H1 (cell line): ENCODE measurements at regions not wholly inside any gene's neighbourhood (a gene's known extent, or its start where the extent isn't known, plus 50 kb on each side); places are given as distances from the start of the nearest gene placed in this dataset.

ENCODE experiments used
- CTCF ChIA-PET: fragments of 300-600 bp; sonication (Branson Sonifier 250); formaldehyde crosslinking; loops from one replicate; lab custom pipeline; 2021; ENCODE audit not compliant: partially characterized antibody; lab: Charles Lee
- POLR2A ChIA-PET: fragments of 300-600 bp; sonication (Branson Sonifier 250); formaldehyde crosslinking; loops from one replicate; lab custom pipeline; 2021; ENCODE audit warnings: inconsistent platforms; ENCODE audit not compliant: partially characterized antibody; lab: Charles Lee
- DNase-seq, 2 experiments: peaks; one replicate each; pipeline versions ENCODE4 v3.0.0 to v3.0.0-alpha.2; 2010 to 2022; ENCODE audit warnings: low spot score in 2 of 2, low read depth in 1 of 2, mixed read lengths in 1 of 2
- FAIRE-seq: peaks from 2 replicates; lab custom pipeline; 2011; peaks lifted over from hg19 to GRCh38; lab: Jason Lieb, UNC
- H2AFZ ChIP-seq: 2 replicates; pipeline ENCODE4 v1.8.1; 2012; ENCODE audit warnings: low read length, inconsistent platforms
- H2AK5ac ChIP-seq: 2 replicates; pipeline ENCODE4 v1.6.1; 2013; ENCODE audit warnings: low read depth, low read length
- H2BK120ac ChIP-seq: replicated peaks from 2 replicates; pipeline ENCODE3; 2013; ENCODE audit warnings: low read depth, low read length, inconsistent platforms
- H2BK12ac ChIP-seq: 2 replicates; pipeline ENCODE4 v1.6.1; 2013; ENCODE audit warnings: low read depth, low read length
- H2BK15ac ChIP-seq: 2 replicates; pipeline ENCODE4 v1.6.1; 2013; ENCODE audit warnings: low read length
- H2BK20ac ChIP-seq: 2 replicates; pipeline ENCODE4 v1.6.1; 2013; ENCODE audit warnings: low read length
- H2BK5ac ChIP-seq: 2 replicates; pipeline ENCODE4 v1.6.1; 2013; ENCODE audit warnings: low read depth, low read length
- H3K14ac ChIP-seq: 2 replicates; pipeline ENCODE4 v1.6.1; 2013; ENCODE audit warnings: inconsistent platforms; ENCODE audit not compliant: insufficient read length
- H3K18ac ChIP-seq: 2 replicates; pipeline ENCODE4 v1.6.1; 2013; ENCODE audit warnings: low read length; ENCODE audit errors: extremely low read depth
- H3K23ac ChIP-seq: 2 replicates; pipeline ENCODE4 v1.6.1; 2013; ENCODE audit warnings: inconsistent platforms; ENCODE audit not compliant: insufficient read length
- H3K23me2 ChIP-seq: 2 replicates; pipeline ENCODE4 v1.6.1; 2013; ENCODE audit warnings: low read depth, low read length
- H3K27ac ChIP-seq: 2 replicates; pipeline ENCODE4 v1.6.1; 2011; ENCODE audit warnings: low read depth, low read length, inconsistent platforms
- H3K27me3 ChIP-seq, 4 experiments: replicated peaks in 1 of 4; 1 replicate in 1 of 4; 2 replicates in 3 of 4; pipeline versions ENCODE4 v1.6.1 to v1.8.1; 2011 to 2013; ENCODE audit warnings: low read length in 3 of 4, mild to moderate bottlenecking in 3 of 4, inconsistent platforms in 2 of 4, mixed read lengths in 2 of 4, moderate library complexity in 1 of 4; ENCODE audit not compliant: control insufficient read depth in 3 of 4, insufficient read depth in 3 of 4; ENCODE audit errors: extremely low read depth in 1 of 4
- H3K36me3 ChIP-seq, 4 experiments: 2 replicates each; pipeline versions ENCODE4 v1.6.1 to v1.8.1; 2011 to 2013; ENCODE audit warnings: mild to moderate bottlenecking in 4 of 4, low read length in 3 of 4, moderate library complexity in 2 of 4, control low read depth in 1 of 4, inconsistent platforms in 1 of 4; ENCODE audit not compliant: insufficient read depth in 4 of 4, control insufficient read depth in 2 of 4
- H3K4ac ChIP-seq: replicated peaks from 2 replicates; pipeline ENCODE3; 2013; ENCODE audit warnings: low read length, low read depth, mixed read lengths, inconsistent platforms; ENCODE audit not compliant: insufficient read length
- H3K4me1 ChIP-seq, 4 experiments: replicated peaks in 1 of 4; 1 replicate in 1 of 4; 2 replicates in 3 of 4; pipeline versions ENCODE4 v1.6.1 to v1.8.1; 2011 to 2013; ENCODE audit warnings: low read length in 3 of 4, inconsistent platforms in 2 of 4, mixed read lengths in 1 of 4; ENCODE audit not compliant: insufficient read depth in 4 of 4, control insufficient read depth in 3 of 4
- H3K4me2 ChIP-seq, 2 experiments: 2 replicates each; pipeline versions ENCODE4 v1.6.1 to v1.8.1; 2011 to 2013; ENCODE audit warnings: low read depth in 2 of 2, low read length in 2 of 2, control low read depth in 1 of 2, inconsistent platforms in 1 of 2, mild to moderate bottlenecking in 1 of 2; ENCODE audit not compliant: insufficient read depth in 1 of 2
- H3K4me3 ChIP-seq, 4 experiments: fragments of 200-600, 300-600 bp in 1 of 4; sonication (generic), shearing (Covaris generic), sonication (Bioruptor Twin) in 1 of 4; 2 replicates each; pipeline versions ENCODE4 v1.5.1 to v1.8.1; 2011 to 2016; ENCODE audit warnings: low read length in 4 of 4, low read depth in 3 of 4, control low read depth in 2 of 4, inconsistent platforms in 2 of 4, mild to moderate bottlenecking in 2 of 4, mixed read lengths in 1 of 4, moderate library complexity in 1 of 4; ENCODE audit not compliant: insufficient read depth in 2 of 4; ENCODE audit errors: extremely low read depth in 1 of 4
- H3K56ac ChIP-seq: replicated peaks from 2 replicates; pipeline ENCODE3; 2013; ENCODE audit warnings: low read depth, mild to moderate bottlenecking, mixed read lengths, low read length, inconsistent platforms; ENCODE audit not compliant: insufficient read length
- H3K79me1 ChIP-seq: 2 replicates; pipeline ENCODE4 v1.6.1; 2013; ENCODE audit warnings: low read depth, low read length, control low read depth
- H3K79me2 ChIP-seq, 2 experiments: 2 replicates each; pipeline versions ENCODE4 v1.6.1 to v1.8.1; 2012 to 2013; ENCODE audit warnings: low read length in 2 of 2, mild to moderate bottlenecking in 2 of 2, inconsistent platforms in 1 of 2; ENCODE audit not compliant: insufficient read depth in 2 of 2, control insufficient read depth in 1 of 2
- H3K9ac ChIP-seq, 4 experiments: replicated peaks in 1 of 4; 1 replicate in 1 of 4; 2 replicates in 3 of 4; pipeline versions ENCODE4 v1.6.1 to v1.8.1; 2011 to 2013; ENCODE audit warnings: low read depth in 3 of 4, low read length in 3 of 4, control low read depth in 2 of 4, mild to moderate bottlenecking in 2 of 4, moderate library complexity in 2 of 4, inconsistent platforms in 1 of 4; ENCODE audit errors: extremely low read depth in 1 of 4
- H3K9me3 ChIP-seq, 2 experiments: 2 replicates each; pipeline versions ENCODE4 v1.6.1 to v1.8.1; 2012 to 2013; ENCODE audit warnings: mild to moderate bottlenecking in 2 of 2, moderate library complexity in 2 of 2, control low read depth in 1 of 2, inconsistent platforms in 1 of 2, low read depth in 1 of 2, low read length in 1 of 2, mixed read lengths in 1 of 2; ENCODE audit not compliant: insufficient read depth in 2 of 2
- H4K20me1 ChIP-seq, 2 experiments: replicated peaks in 1 of 2; 2 replicates each; pipeline versions ENCODE3 to v1.8.1; 2011 to 2013; ENCODE audit warnings: inconsistent platforms in 2 of 2, low read length in 2 of 2, mild to moderate bottlenecking in 1 of 2; ENCODE audit not compliant: insufficient read depth in 2 of 2, control insufficient read depth in 1 of 2
- H4K5ac ChIP-seq: 2 replicates; pipeline ENCODE4 v1.6.1; 2013; ENCODE audit warnings: low read length, low read depth, mixed read lengths, inconsistent platforms; ENCODE audit not compliant: insufficient read length
- H4K8ac ChIP-seq: 2 replicates; pipeline ENCODE4 v1.8.0; 2013; ENCODE audit warnings: mild to moderate bottlenecking, moderate library complexity, low read length, inconsistent platforms; ENCODE audit not compliant: insufficient read depth; ENCODE audit errors: extremely low read depth
- H4K91ac ChIP-seq: replicated peaks from 2 replicates; pipeline ENCODE3; 2013; ENCODE audit warnings: low read length, mixed read lengths, inconsistent platforms; ENCODE audit not compliant: insufficient read length
- JUND ChIP-seq: IDR thresholded peaks from 2 replicates; pipeline ENCODE4 v1.6.1; 2011; ENCODE audit warnings: mild to moderate bottlenecking, improper control_type of control experiment, low read length
- KDM1A ChIP-seq: fragments of 200-600, 300-600 bp; sonication (generic); IDR thresholded peaks from 2 replicates; pipeline ENCODE4 v1.7.1; 2016; ENCODE audit warnings: mild to moderate bottlenecking, low read length, borderline replicate concordance
- SIN3A ChIP-seq, 2 experiments: IDR thresholded peaks in 1 of 2; conservative IDR thresholded peaks in 1 of 2; 2 replicates each; pipeline ENCODE4 v1.6.1; 2011 to 2012; ENCODE audit warnings: low read length in 2 of 2, improper control_type of control experiment in 1 of 2, low read depth in 1 of 2, mild to moderate bottlenecking in 1 of 2
- WGBS, 2 experiments: shearing (Covaris generic) in 1 of 2; methylation state at CpG; one replicate each; pipeline versions ENCODE4 v1.1.6 to v1.1.7; 2013 to 2015; ENCODE audit warnings: low lambda C conversion rate in 2 of 2, mixed read lengths in 2 of 2, inconsistent platforms in 1 of 2, low coverage in 1 of 2, missing lambda C conversion rate in 1 of 2; ENCODE audit not compliant: insufficient replicate concordance in 2 of 2, insufficient coverage in 1 of 2, insufficient read length in 1 of 2; ENCODE audit errors: extremely low coverage in 1 of 2, missing lambda C conversion rate in 1 of 2; 5-methylcytosine and 5-hydroxymethylcytosine counted together
- TF ChIP-seq, protein P1 (sequence below): IDR thresholded peaks from 2 replicates; pipeline ENCODE4 v1.6.1; 2011; ENCODE audit warnings: low read depth, mild to moderate bottlenecking, low read length; ENCODE audit not compliant: insufficient read depth

DNA sequence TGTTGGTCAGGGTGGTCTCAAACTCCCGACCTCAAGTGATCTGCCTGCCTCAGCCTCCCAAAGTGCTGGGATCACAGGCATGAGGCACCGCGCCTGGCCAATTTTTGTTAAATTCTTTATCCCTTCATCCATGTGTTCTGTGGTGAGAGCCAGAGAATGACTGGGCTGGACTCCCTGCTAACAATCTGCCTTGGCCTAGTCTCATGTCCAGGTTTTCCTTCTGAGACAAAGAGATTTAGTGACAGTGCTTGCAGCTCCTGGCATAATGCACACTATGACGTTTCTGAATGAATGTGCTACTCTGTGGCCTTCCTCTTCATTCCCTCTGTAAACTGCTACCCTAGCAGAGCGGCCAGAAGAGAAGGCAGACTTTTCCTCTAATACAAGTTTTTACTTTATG is 79.3 kb downstream of the FOXD1 start:
- Histone ChIP-seq H3K23me2 (no peaks in the 10 kb centered on the region), H3K9me3 (no peaks in the 10 kb centered on the region), H3K4me1 (no peaks in the 10 kb centered on the region), H3K14ac (no peak overlapping the region), H3K9ac (no peak overlapping the region), H3K79me2 (no peaks in the 10 kb centered on the region), H2AK5ac (no peak overlapping the region), H3K18ac (no peak overlapping the region), H4K91ac (no peak overlapping the region), H4K5ac (no peak overlapping the region), H3K79me1 (no peaks in the 10 kb centered on the region), H2AFZ (no peak overlapping the region), H2BK5ac (no peak overlapping the region), H3K4me2 (no peak overlapping the region), H4K8ac (no peak overlapping the region), H3K27me3 (no peaks in the 10 kb centered on the region), H3K4ac (no peak overlapping the region), H2BK120ac (no peak overlapping the region), H3K36me3 (no peaks in the 10 kb centered on the region), H4K20me1 (no peaks in the 10 kb centered on the region), H3K4me3 (no peak overlapping the region), H3K27ac (no peak overlapping the region), H3K56ac (no peak overlapping the region), H2BK12ac (no peak overlapping the region), H2BK15ac (no peak overlapping the region), H2BK20ac (no peak overlapping the region), H3K23ac (no peak overlapping the region)
- CTCF ChIA-PET = interaction anchor here (0.8 to 0.9 kb wide), 2 partner anchors 46 to 424 kb away, joined by 3 read pairs; no protein-coding TSS in a partner anchor
- 94% methylated on average over 5 of the region's 5 CpGs; no CpG with 5 or more reads in 1 of the 2 experiments for WGBS, 2 experiments
- DNase-seq = no peak
- POLR2A ChIA-PET = no interaction called here
- FAIRE-seq = no peak
- no peak for TF ChIP-seq KDM1A
- TF ChIP-seq SIN3A (conservative IDR thresholded peaks at IDR 0.05 in 1 of 2, IDR thresholded peaks at IDR 0.05 in 1 of 2; ENCODE audit: low read depth in 1 of 2, low read length in 2 of 2) = no peak
- TF ChIP-seq JUND = no peak
- TF ChIP-seq, protein P1, sequence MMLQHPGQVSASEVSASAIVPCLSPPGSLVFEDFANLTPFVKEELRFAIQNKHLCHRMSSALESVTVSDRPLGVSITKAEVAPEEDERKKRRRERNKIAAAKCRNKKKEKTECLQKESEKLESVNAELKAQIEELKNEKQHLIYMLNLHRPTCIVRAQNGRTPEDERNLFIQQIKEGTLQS = no peak
